ENCODE measurements at regions not wholly inside any gene's neighbourhood (a gene's known extent, or its start where the extent isn't known, plus 50 kb on each side); places are given as distances from the start of the nearest gene placed in this dataset.

DNA sequence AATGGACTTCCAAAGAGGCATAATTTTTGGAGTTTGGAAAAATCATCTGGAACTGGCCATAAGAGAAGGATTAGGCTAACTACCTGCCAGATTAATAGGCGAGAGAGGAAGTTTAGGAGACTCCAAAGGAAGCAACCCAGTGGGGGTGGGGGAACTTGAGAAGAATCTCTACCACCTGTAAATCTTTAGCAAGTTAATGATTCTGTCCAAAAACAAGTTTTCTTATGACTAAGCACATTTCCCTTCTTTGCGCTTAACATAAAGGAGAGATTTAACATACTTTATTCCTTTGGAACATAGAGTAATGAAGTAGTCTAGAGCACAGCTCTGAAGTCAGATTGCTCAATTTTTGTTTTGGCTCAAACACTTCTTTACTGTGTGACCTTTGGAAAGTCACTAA, 58.2 kb upstream of the PAPPA start:
- TF ChIP-seq, protein P1, sequence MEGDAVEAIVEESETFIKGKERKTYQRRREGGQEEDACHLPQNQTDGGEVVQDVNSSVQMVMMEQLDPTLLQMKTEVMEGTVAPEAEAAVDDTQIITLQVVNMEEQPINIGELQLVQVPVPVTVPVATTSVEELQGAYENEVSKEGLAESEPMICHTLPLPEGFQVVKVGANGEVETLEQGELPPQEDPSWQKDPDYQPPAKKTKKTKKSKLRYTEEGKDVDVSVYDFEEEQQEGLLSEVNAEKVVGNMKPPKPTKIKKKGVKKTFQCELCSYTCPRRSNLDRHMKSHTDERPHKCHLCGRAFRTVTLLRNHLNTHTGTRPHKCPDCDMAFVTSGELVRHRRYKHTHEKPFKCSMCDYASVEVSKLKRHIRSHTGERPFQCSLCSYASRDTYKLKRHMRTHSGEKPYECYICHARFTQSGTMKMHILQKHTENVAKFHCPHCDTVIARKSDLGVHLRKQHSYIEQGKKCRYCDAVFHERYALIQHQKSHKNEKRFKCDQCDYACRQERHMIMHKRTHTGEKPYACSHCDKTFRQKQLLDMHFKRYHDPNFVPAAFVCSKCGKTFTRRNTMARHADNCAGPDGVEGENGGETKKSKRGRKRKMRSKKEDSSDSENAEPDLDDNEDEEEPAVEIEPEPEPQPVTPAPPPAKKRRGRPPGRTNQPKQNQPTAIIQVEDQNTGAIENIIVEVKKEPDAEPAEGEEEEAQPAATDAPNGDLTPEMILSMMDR (IDR thresholded peaks at IDR 0.05), result no peak
- no peak for TF ChIP-seq POLR2A (IDR thresholded peaks at IDR 0.05)
- no peak for TF ChIP-seq POLR2AphosphoS5 (IDR thresholded peaks at IDR 0.05)

Data from prostate gland (tissue), 2 donors.